Upper lobe of right lung (tissue), 1 donor: ENCODE measurements at regions not wholly inside any gene's neighbourhood (a gene's known extent, or its start where the extent isn't known, plus 50 kb on each side); places are given as distances from the start of the nearest gene placed in this dataset.
"Not testable (repeated sequence)": the region's sequence is repeated elsewhere in the genome, so short reads cannot be mapped to it uniquely, and the experiment has no call there.

ENCODE experiments used
- ATAC-seq: fragments of 200-7000 bp; cut with Tn5 transposase; one replicate; pipeline ENCODE4 v1.9.1; 2020; ENCODE audit warnings: mild to moderate bottlenecking, moderate library complexity
- DNase-seq: peaks from one replicate; pipeline ENCODE4 v3.0.0-alpha.2; 2020
- H3K27ac ChIP-seq: fragments of 200-600 bp; one replicate; pipeline ENCODE4 v1.8.0; 2022
- H3K27me3 ChIP-seq: fragments of 200-600 bp; one replicate; pipeline ENCODE4 v1.8.0; 2022; ENCODE audit warnings: mild to moderate bottlenecking
- H3K36me3 ChIP-seq: fragments of 200-600 bp; one replicate; pipeline ENCODE4 v1.8.0; 2022
- H3K4me1 ChIP-seq: fragments of 200-600 bp; one replicate; pipeline ENCODE4 v1.8.0; 2022
- H3K4me3 ChIP-seq: fragments of 200-600 bp; one replicate; pipeline ENCODE4 v1.8.0; 2022; ENCODE audit warnings: mild to moderate bottlenecking
- H3K9me3 ChIP-seq: fragments of 200-600 bp; one replicate; pipeline ENCODE4 v1.8.0; 2022
- CTCF ChIP-seq: fragments of 200-600 bp; IDR thresholded peaks from one replicate; pipeline ENCODE4 v1.8.0; 2022; ENCODE audit warnings: antibody characterized with exemption
- intact Hi-C: fragments of 100-400 bp; cut with DNase I; formaldehyde crosslinking; loops from one replicate; pipeline ENCODE4 v1.11.0; 2022
- donor health status: DM: no; HTN: yes; CAD: no; lungs with severe emphysema.

- H3K4me1 ChIP-seq = no peaks in the 10 kb centered on the region
- ATAC-seq (no peak), DNase-seq (no peak)
- H3K27ac ChIP-seq = no peak overlapping the region
- TF ChIP-seq CTCF = no peak
- intact Hi-C loops = no loop called here
- H3K4me3 ChIP-seq = no peak overlapping the region
- H3K9me3 ChIP-seq = no peaks in the 10 kb centered on the region
- no peaks in the 10 kb centered on the region for H3K36me3 ChIP-seq
- no peaks in the 10 kb centered on the region for H3K27me3 ChIP-seq
These were observed 110.1 kb downstream of the TMEM167A start for GRCh38 chr5:82967072-82967471.

- H3K36me3 ChIP-seq = no peaks in the 10 kb centered on the region
- H3K4me1 ChIP-seq = no peaks in the 10 kb centered on the region
- intact Hi-C loops = no loop called here
- no peak for ATAC-seq
- no peak for TF ChIP-seq CTCF
- DNase-seq = no peak
- H3K27me3 ChIP-seq = no peaks in the 10 kb centered on the region
- no peak overlapping the region for H3K27ac ChIP-seq
- H3K4me3 ChIP-seq = no peak overlapping the region
- H3K9me3 ChIP-seq = no peaks in the 10 kb centered on the region
These were observed 117.7 kb downstream of the TMEM167A start for GRCh38 chr5:82959466-82959865.

GRCh38 chr5:82956600-82956999 lies 120.6 kb downstream of the TMEM167A start:
- DNase-seq (no peak), ATAC-seq (no peak)
- H3K4me1 ChIP-seq = no peaks in the 10 kb centered on the region
- H3K9me3 ChIP-seq = no peaks in the 10 kb centered on the region
- intact Hi-C loops = no loop called here
- no peaks in the 10 kb centered on the region for H3K36me3 ChIP-seq
- no peaks in the 10 kb centered on the region for H3K27me3 ChIP-seq
- no peak overlapping the region for H3K27ac ChIP-seq
- H3K4me3 ChIP-seq = no peak overlapping the region
- no peak for TF ChIP-seq CTCF

- no peak for ATAC-seq
- intact Hi-C loops = no loop called here
These were observed 124.9 kb downstream of the TMEM167A start for GRCh38 chr5:82952326-82952725.

GRCh38 chr5:82944267-82944666 lies 132.9 kb downstream of the TMEM167A start:
- H3K27me3 ChIP-seq, intact Hi-C loops, H3K36me3 ChIP-seq: not testable (repeated sequence)

More at GRCh38 chr5:82952326-82952725, 124.9 kb downstream of the TMEM167A start:
- Histone ChIP-seq H3K27ac (no peak overlapping the region), H3K27me3 (no peaks in the 10 kb centered on the region), H3K36me3 (no peaks in the 10 kb centered on the region), H3K4me3 (no peak overlapping the region), H3K9me3 (no peaks in the 10 kb centered on the region), H3K4me1 (no peaks in the 10 kb centered on the region)
- no peak for TF ChIP-seq CTCF
- no peak for DNase-seq

GRCh38 chr5:82942083-82942881 lies 134.9 kb downstream of the TMEM167A start:
- H3K9me3 ChIP-seq = no peaks in the 10 kb centered on the region
- no peak overlapping the region for H3K4me3 ChIP-seq
- H3K4me1 ChIP-seq = no peaks in the 10 kb centered on the region
- no peak for TF ChIP-seq CTCF
- ATAC-seq = no peak
- intact Hi-C loops = no loop called here
- no peak for DNase-seq
- no peaks in the 10 kb centered on the region for H3K36me3 ChIP-seq
- no peaks in the 10 kb centered on the region for H3K27me3 ChIP-seq
- no peak overlapping the region for H3K27ac ChIP-seq

More at GRCh38 chr5:82944267-82944666, 132.9 kb downstream of the TMEM167A start:
- not testable (repeated sequence) for H3K4me1 ChIP-seq, DNase-seq, H3K9me3 ChIP-seq, ATAC-seq, H3K27ac ChIP-seq, H3K4me3 ChIP-seq
